Hepatocyte (in vitro differentiated cells): ENCODE measurements at regions not wholly inside any gene's neighbourhood (a gene's known extent, or its start where the extent isn't known, plus 50 kb on each side); places are given as distances from the start of the nearest gene placed in this dataset.

Experiments used
- EZH2 ChIP-seq: fragments of 200-600 bp; sonication (generic); IDR thresholded peaks from 2 replicates; pipeline ENCODE4 v1.6.1; 2016; ENCODE audit warnings: antibody characterized with exemption, mild to moderate bottlenecking, borderline replicate concordance
- EZH2phosphoT487 ChIP-seq: fragments of 200-600 bp; sonication (generic); IDR thresholded peaks from one replicate; pipeline ENCODE4 v1.6.1; 2018; ENCODE audit warnings: antibody characterized with exemption, mild to moderate bottlenecking, low read depth, moderate library complexity; ENCODE audit not compliant: unreplicated experiment, severe bottlenecking
- TF ChIP-seq, protein P1 (sequence below): fragments of 200-600 bp; sonication (generic); IDR thresholded peaks from 2 replicates; pipeline ENCODE4 v1.5.1; 2016; ENCODE audit warnings: antibody characterized with exemption, mild to moderate bottlenecking; ENCODE audit not compliant: poor library complexity

DNA sequence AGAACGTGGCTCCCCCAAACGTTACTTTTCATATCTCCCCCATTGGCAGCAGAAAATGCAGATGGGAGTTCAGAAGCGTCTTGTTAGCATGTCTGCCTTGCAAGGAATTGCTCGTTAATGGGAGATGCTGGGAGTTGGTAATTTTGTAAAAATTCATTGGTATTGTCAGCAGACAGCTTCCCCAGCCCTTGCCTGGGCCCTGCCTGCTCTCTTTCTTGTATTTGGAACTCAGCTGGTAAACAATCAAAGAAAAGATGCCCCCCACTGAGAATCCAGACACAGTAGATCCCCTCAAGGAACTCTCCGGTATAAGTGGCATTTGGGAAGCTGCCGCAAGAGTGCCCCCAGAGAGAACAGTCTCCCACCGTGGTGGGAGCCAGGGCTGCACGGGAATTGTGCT, 94.4 kb upstream of the IGSF21 start:
- TF ChIP-seq, protein P1, sequence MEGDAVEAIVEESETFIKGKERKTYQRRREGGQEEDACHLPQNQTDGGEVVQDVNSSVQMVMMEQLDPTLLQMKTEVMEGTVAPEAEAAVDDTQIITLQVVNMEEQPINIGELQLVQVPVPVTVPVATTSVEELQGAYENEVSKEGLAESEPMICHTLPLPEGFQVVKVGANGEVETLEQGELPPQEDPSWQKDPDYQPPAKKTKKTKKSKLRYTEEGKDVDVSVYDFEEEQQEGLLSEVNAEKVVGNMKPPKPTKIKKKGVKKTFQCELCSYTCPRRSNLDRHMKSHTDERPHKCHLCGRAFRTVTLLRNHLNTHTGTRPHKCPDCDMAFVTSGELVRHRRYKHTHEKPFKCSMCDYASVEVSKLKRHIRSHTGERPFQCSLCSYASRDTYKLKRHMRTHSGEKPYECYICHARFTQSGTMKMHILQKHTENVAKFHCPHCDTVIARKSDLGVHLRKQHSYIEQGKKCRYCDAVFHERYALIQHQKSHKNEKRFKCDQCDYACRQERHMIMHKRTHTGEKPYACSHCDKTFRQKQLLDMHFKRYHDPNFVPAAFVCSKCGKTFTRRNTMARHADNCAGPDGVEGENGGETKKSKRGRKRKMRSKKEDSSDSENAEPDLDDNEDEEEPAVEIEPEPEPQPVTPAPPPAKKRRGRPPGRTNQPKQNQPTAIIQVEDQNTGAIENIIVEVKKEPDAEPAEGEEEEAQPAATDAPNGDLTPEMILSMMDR, result no peak
- TF ChIP-seq EZH2phosphoT487, result no peak
- no peak for TF ChIP-seq EZH2
